DOHH2 (cell line): ENCODE measurements at regions not wholly inside any gene's neighbourhood (a gene's known extent, or its start where the extent isn't known, plus 50 kb on each side); places are given as distances from the start of the nearest gene placed in this dataset.

Experiments used
- EZH2phosphoT487 ChIP-seq: fragments of 200-600 bp; sonication (generic); IDR thresholded peaks from 2 replicates; pipeline ENCODE4 v1.6.1; 2017; ENCODE audit warnings: borderline replicate concordance, mild to moderate bottlenecking, antibody characterized with exemption, low read length, moderate library complexity, mixed read lengths
- TF ChIP-seq, protein P1 (sequence below): fragments of 200-600 bp; sonication (generic); IDR thresholded peaks from one replicate; pipeline ENCODE4 v1.5.1; 2014; ENCODE audit warnings: antibody characterized with exemption, mild to moderate bottlenecking, low read depth, low read length; ENCODE audit not compliant: poor library complexity, severe bottlenecking

DNA sequence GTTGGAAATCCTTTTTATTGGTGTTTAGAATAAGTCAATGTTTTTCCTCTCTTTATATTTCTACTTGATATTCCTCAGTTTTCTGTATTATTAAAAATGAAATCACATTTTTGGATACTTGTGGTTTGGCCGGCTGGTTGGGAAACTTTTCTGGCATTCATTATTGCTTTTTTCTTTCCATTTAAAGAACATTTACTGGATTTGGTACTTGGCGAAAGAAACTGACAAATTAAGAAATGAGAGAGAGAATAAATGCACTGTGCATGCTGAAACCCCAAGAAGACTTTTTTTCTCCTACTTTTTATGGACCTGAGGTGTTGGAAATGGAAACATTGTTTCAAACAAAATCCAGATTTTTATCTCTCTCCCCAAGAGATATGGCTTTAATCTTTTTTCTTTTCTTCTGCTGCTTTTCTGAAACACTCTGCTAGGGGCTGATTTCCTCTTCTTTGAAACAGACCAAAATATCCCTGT is 128.4 kb downstream of the SNX18 start:
- TF ChIP-seq, protein P1, sequence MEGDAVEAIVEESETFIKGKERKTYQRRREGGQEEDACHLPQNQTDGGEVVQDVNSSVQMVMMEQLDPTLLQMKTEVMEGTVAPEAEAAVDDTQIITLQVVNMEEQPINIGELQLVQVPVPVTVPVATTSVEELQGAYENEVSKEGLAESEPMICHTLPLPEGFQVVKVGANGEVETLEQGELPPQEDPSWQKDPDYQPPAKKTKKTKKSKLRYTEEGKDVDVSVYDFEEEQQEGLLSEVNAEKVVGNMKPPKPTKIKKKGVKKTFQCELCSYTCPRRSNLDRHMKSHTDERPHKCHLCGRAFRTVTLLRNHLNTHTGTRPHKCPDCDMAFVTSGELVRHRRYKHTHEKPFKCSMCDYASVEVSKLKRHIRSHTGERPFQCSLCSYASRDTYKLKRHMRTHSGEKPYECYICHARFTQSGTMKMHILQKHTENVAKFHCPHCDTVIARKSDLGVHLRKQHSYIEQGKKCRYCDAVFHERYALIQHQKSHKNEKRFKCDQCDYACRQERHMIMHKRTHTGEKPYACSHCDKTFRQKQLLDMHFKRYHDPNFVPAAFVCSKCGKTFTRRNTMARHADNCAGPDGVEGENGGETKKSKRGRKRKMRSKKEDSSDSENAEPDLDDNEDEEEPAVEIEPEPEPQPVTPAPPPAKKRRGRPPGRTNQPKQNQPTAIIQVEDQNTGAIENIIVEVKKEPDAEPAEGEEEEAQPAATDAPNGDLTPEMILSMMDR = no peak
- TF ChIP-seq EZH2phosphoT487 = no peak
